HepG2 (cell line): ENCODE measurements at regions not wholly inside any gene's neighbourhood (a gene's known extent, or its start where the extent isn't known, plus 50 kb on each side); places are given as distances from the start of the nearest gene placed in this dataset.

Source experiments
- ARID4A ChIP-seq: sonication (generic); formaldehyde crosslinking; IDR thresholded peaks from 2 replicates; pipeline ENCODE4 v1.5.0; 2020; ENCODE audit warnings: mild to moderate bottlenecking, missing genetic modification reagents, borderline replicate concordance
- BCL3 ChIP-seq: sonication (generic); formaldehyde crosslinking; IDR thresholded peaks from 2 replicates; pipeline ENCODE4 v1.5.1; 2020; ENCODE audit warnings: mild to moderate bottlenecking, missing genetic modification reagents, moderate library complexity
- KDM1A ChIP-seq: IDR thresholded peaks from 2 replicates; pipeline ENCODE4 v1.6.1; 2016; ENCODE audit warnings: missing compliant biosample characterization
- NCOA2 ChIP-seq: sonication (generic); formaldehyde crosslinking; IDR thresholded peaks from 2 replicates; pipeline ENCODE4 v1.8.0; 2022; ENCODE audit warnings: inconsistent platforms
- POLR2A ChIP-seq, 2 experiments: IDR thresholded peaks; 2 replicates each; pipeline ENCODE4 v1.6.1; 2011; ENCODE audit warnings: low read depth in 2 of 2, low read length in 2 of 2, mild to moderate bottlenecking in 1 of 2, moderate library complexity in 1 of 2; ENCODE audit not compliant: insufficient read depth in 1 of 2
- POLR2AphosphoS5 ChIP-seq: IDR thresholded peaks from 2 replicates; pipeline ENCODE4 v1.6.1; 2012; ENCODE audit warnings: low read depth, low read length
- SIX1 ChIP-seq: sonication (generic); formaldehyde crosslinking; IDR thresholded peaks from 2 replicates; pipeline ENCODE4 v1.4.0; 2020; ENCODE audit warnings: missing genetic modification reagents, borderline replicate concordance
- SP2 ChIP-seq: sonication (generic); formaldehyde crosslinking; IDR thresholded peaks from 2 replicates; pipeline ENCODE4 v1.5.1; 2020; ENCODE audit warnings: mild to moderate bottlenecking, missing genetic modification reagents
- TARDBP ChIP-seq: sonication (generic); formaldehyde crosslinking; IDR thresholded peaks from 2 replicates; pipeline ENCODE4 v1.8.0; 2022; ENCODE audit warnings: mild to moderate bottlenecking, missing genetic modification reagents
- ZBTB34 ChIP-seq: sonication (generic); formaldehyde crosslinking; IDR thresholded peaks from 2 replicates; pipeline ENCODE4 v1.8.0; 2022; ENCODE audit warnings: mild to moderate bottlenecking, missing genetic modification reagents
- ZFX ChIP-seq: sonication (generic); formaldehyde crosslinking; IDR thresholded peaks from 2 replicates; pipeline ENCODE4 v1.4.0; 2020; ENCODE audit warnings: mild to moderate bottlenecking, low read depth, missing genetic modification reagents, moderate library complexity
- ZNF282 ChIP-seq: fragments of 450-650 bp; IDR thresholded peaks from 2 replicates; pipeline ENCODE4 v1.6.1; 2018; ENCODE audit not compliant: partially characterized antibody

GRCh38 chr20:60573003-60573680 lies 614.9 kb downstream of the CDH26 start:
- TF ChIP-seq ARID4A (CRISPR knock-in tag) (no peak), NCOA2 (CRISPR knock-in tag) (no peak), SP2 (CRISPR knock-in tag) (no peak), KDM1A (CRISPR knock-in tag) (no peak), POLR2A (IDR thresholded peaks at IDR 0.05; ENCODE audit: insufficient read depth in 1 of 2, low read depth in 2 of 2, low read length in 2 of 2) (no peak), ZBTB34 (no peak), BCL3 (CRISPR knock-in tag) (no peak), ZFX (CRISPR knock-in tag) (no peak), POLR2AphosphoS5 (no peak), ZNF282 (no peak), TARDBP (CRISPR knock-in tag) (no peak), SIX1 (no peak)
